IMR-90 (cell line): ENCODE measurements at regions not wholly inside any gene's neighbourhood (a gene's known extent, or its start where the extent isn't known, plus 50 kb on each side); places are given as distances from the start of the nearest gene placed in this dataset.

Experiments
- ATAC-seq: fragments of 200-7000 bp; cut with Tn5 transposase; 2 replicates; pipeline ENCODE4 v1.9.1; 2020; ENCODE audit warnings: low read depth, mild to moderate bottlenecking, moderate library complexity
- BruUV-seq: library from RNA; stranded (reverse); fragments of 400-500 nt; replicated peaks from 2 replicates; lab custom pipeline; 2021; lab: Mats Ljungman, UMichigan
- CTCF ChIA-PET: fragments of 300-600 bp; formaldehyde crosslinking; extraction: SDS; loops from one replicate; lab custom pipeline; 2021; ENCODE audit warnings: antibody characterized with exemption; lab: Yijun Ruan, JAX
- POLR2A ChIA-PET: fragments of 300-600 bp; sonication (Branson Sonifier 250); formaldehyde crosslinking; loops from one replicate; lab custom pipeline; 2022; ENCODE audit warnings: antibody characterized with exemption; ENCODE audit not compliant: unreplicated experiment; lab: Charles Lee
- DNase-seq: peaks from one replicate; pipeline ENCODE4 v3.0.0; 2013
- H2AFZ ChIP-seq: replicated peaks from 2 replicates; pipeline ENCODE3; 2013; ENCODE audit warnings: low read length, mild to moderate bottlenecking; ENCODE audit not compliant: poor library complexity
- H2AK5ac ChIP-seq: 2 replicates; pipeline ENCODE4 v1.6.1; 2013; ENCODE audit warnings: low read depth, low read length, inconsistent platforms
- H2AK9ac ChIP-seq: replicated peaks from 2 replicates; pipeline ENCODE3; 2013; ENCODE audit warnings: mild to moderate bottlenecking, low read depth, low read length, moderate library complexity; ENCODE audit not compliant: poor library complexity
- H2BK120ac ChIP-seq: 2 replicates; pipeline ENCODE4 v1.6.1; 2013; ENCODE audit warnings: low read depth, low read length, inconsistent platforms
- H2BK15ac ChIP-seq: 3 replicates; pipeline ENCODE4 v1.6.1; 2013; ENCODE audit warnings: low read depth, low read length, inconsistent platforms
- H2BK20ac ChIP-seq: 2 replicates; pipeline ENCODE4 v1.6.1; 2013; ENCODE audit warnings: low read depth, mild to moderate bottlenecking, inconsistent platforms, low read length, moderate library complexity
- H2BK5ac ChIP-seq: 2 replicates; pipeline ENCODE4 v1.6.1; 2013; ENCODE audit warnings: mild to moderate bottlenecking, low read depth, low read length, inconsistent platforms; ENCODE audit not compliant: poor library complexity, severe bottlenecking
- H3K14ac ChIP-seq: replicated peaks from 2 replicates; pipeline ENCODE4 v1.6.1; 2013; ENCODE audit warnings: low read depth, low read length, inconsistent platforms
- H3K18ac ChIP-seq: 2 replicates; pipeline ENCODE4 v1.6.1; 2013; ENCODE audit warnings: low read depth, low read length, control low read depth
- H3K23ac ChIP-seq: 2 replicates; pipeline ENCODE4 v1.6.1; 2013; ENCODE audit warnings: low read depth, low read length, inconsistent platforms
- H3K27ac ChIP-seq: 2 replicates; pipeline ENCODE4 v1.5.1; 2013; ENCODE audit warnings: mild to moderate bottlenecking, control low read depth, low read length; ENCODE audit not compliant: insufficient read depth
- H3K27me3 ChIP-seq: 2 replicates; pipeline ENCODE4 v1.6.1; 2013; ENCODE audit warnings: low read length; ENCODE audit not compliant: control insufficient read depth, insufficient read depth
- H3K36me3 ChIP-seq: 2 replicates; pipeline ENCODE4 v1.6.1; 2013; ENCODE audit warnings: low read length, mixed read lengths; ENCODE audit not compliant: control insufficient read depth, insufficient read depth
- H3K4ac ChIP-seq: 2 replicates; pipeline ENCODE4 v1.6.1; 2013; ENCODE audit warnings: low read depth, low read length, inconsistent platforms
- H3K4me1 ChIP-seq: 2 replicates; pipeline ENCODE4 v1.6.1; 2013; ENCODE audit warnings: low read length, mixed read lengths; ENCODE audit not compliant: control insufficient read depth, insufficient read depth
- H3K4me2 ChIP-seq: 2 replicates; pipeline ENCODE4 v1.6.1; 2013; ENCODE audit warnings: low read depth, mild to moderate bottlenecking, control low read depth, low read length, moderate library complexity
- H3K4me3 ChIP-seq: 2 replicates; pipeline ENCODE4 v1.5.1; 2013; ENCODE audit warnings: low read depth, mild to moderate bottlenecking, control low read depth, low read length, moderate library complexity; ENCODE audit not compliant: insufficient read depth
- H3K56ac ChIP-seq: 2 replicates; pipeline ENCODE4 v1.6.1; 2013; ENCODE audit warnings: low read length, inconsistent platforms; ENCODE audit not compliant: insufficient read depth; ENCODE audit errors: extremely low read depth
- H3K79me1 ChIP-seq, 2 experiments: 2 replicates each; pipeline ENCODE4 v1.6.1; 2013; ENCODE audit warnings: low read length in 2 of 2, inconsistent platforms in 1 of 2, low read depth in 1 of 2
- H3K9ac ChIP-seq: 2 replicates; pipeline ENCODE4 v1.6.1; 2013; ENCODE audit warnings: low read depth, low read length, control low read depth
- H3K9me1 ChIP-seq: 2 replicates; pipeline ENCODE4 v1.6.1; 2013; ENCODE audit warnings: low read length, inconsistent platforms; ENCODE audit not compliant: insufficient read depth
- H3K9me3 ChIP-seq: 2 replicates; pipeline ENCODE4 v1.6.1; 2013; ENCODE audit warnings: low read length; ENCODE audit not compliant: control insufficient read depth, insufficient read depth
- H4K20me1 ChIP-seq: 2 replicates; pipeline ENCODE4 v1.6.1; 2013; ENCODE audit warnings: low read length, inconsistent platforms; ENCODE audit not compliant: insufficient read depth
- H4K5ac ChIP-seq: 2 replicates; pipeline ENCODE4 v1.6.1; 2013; ENCODE audit warnings: mild to moderate bottlenecking, low read depth, low read length, control low read depth
- H4K8ac ChIP-seq, 2 experiments: 2 replicates each; pipeline ENCODE4 v1.6.1; 2013; ENCODE audit warnings: low read depth in 2 of 2, low read length in 2 of 2, control low read depth in 1 of 2, inconsistent platforms in 1 of 2
- H4K91ac ChIP-seq: 2 replicates; pipeline ENCODE4 v1.6.1; 2013; ENCODE audit warnings: low read depth, low read length, inconsistent platforms; ENCODE audit not compliant: insufficient read depth
- CHD1 ChIP-seq: IDR thresholded peaks from 2 replicates; pipeline ENCODE4 v1.6.1; 2012; ENCODE audit warnings: low read depth, low read length, improper control_type of control experiment
- MXI1 ChIP-seq: IDR thresholded peaks from 2 replicates; pipeline ENCODE4 v1.6.1; 2012; ENCODE audit warnings: low read depth, mild to moderate bottlenecking, low read length, moderate library complexity, borderline replicate concordance
- NFE2L2 ChIP-seq: fragments of 150-350 bp; IDR thresholded peaks from 2 replicates; pipeline ENCODE4 v1.6.1; 2016; ENCODE audit warnings: low read depth, mild to moderate bottlenecking, low read length
- WGBS, 2 experiments: methylation state at CpG; one replicate each; pipeline versions ENCODE4 v1.1.5 to v1.1.7; 2013; ENCODE audit warnings: missing lambda C conversion rate in 2 of 2; ENCODE audit not compliant: insufficient read length in 1 of 2; ENCODE audit errors: extremely low coverage in 2 of 2; 5-methylcytosine and 5-hydroxymethylcytosine counted together
- dilution Hi-C: fragments of 300-500 bp; cut with HindIII; formaldehyde crosslinking; loops from one replicate; pipeline ENCODE4 v1.14.3; 2018; ENCODE audit warnings: low sequenced_read_pairs; ENCODE audit not compliant: unreplicated experiment
- in situ Hi-C: fragments of 300-500 bp; cut with MboI; formaldehyde crosslinking; loops from 3 replicates; pipeline ENCODE4 v1.14.3; 2019; ENCODE audit warnings: low sequenced_read_pairs, inconsistent platforms, mixed read lengths
- intact Hi-C: fragments of 100-400 bp; cut with micrococcal nuclease; formaldehyde crosslinking; loops from 2 replicates; pipeline ENCODE4 v1.10.0; 2022

GRCh38 chr1:229888157-229888556 is 178.9 kb upstream of the GALNT2 start:
- Histone ChIP-seq H2BK5ac (no peak overlapping the region), H2AK5ac (no peak overlapping the region), H3K4me1 (no peaks in the 10 kb centered on the region), H4K91ac (no peak overlapping the region), H3K27me3 (no peaks in the 10 kb centered on the region; the same call in 1 of the 2 replicates), H3K14ac (no peak overlapping the region), H2AFZ (no peak overlapping the region), H2AK9ac (no peak overlapping the region), H3K36me3 (no peaks in the 10 kb centered on the region), H2BK120ac (no peak overlapping the region), H4K20me1 (no peaks in the 10 kb centered on the region), H3K4me3 (no peak overlapping the region), H3K4me2 (no peak overlapping the region), H3K56ac (no peak overlapping the region), H4K8ac (no peak overlapping the region), H2BK20ac (no peak overlapping the region), H2BK15ac (no peak overlapping the region), H3K27ac (no peak overlapping the region), H3K23ac (no peak overlapping the region), H3K9ac (no peak overlapping the region), H3K79me1 (no peaks in the 10 kb centered on the region), H3K9me1 (no peaks in the 10 kb centered on the region), H3K18ac (no peak overlapping the region), H4K5ac (no peak overlapping the region), H3K9me3 (no peaks in the 10 kb centered on the region), H3K4ac (no peak overlapping the region)
- CTCF ChIA-PET: no interaction called here
- DNase-seq: no peak
- in situ Hi-C loops: no loop called here
- BruUV-seq: no TSS peak
- POLR2A ChIA-PET: no interaction called here
- ATAC-seq: no peak
- TF ChIP-seq NFE2L2 (no peak), CHD1 (no peak), MXI1 (no peak)
- dilution Hi-C loops: no loop called here
- 71% methylated on average over 1 of the region's 2 CpGs; no CpG with 5 or more reads in 1 of the 2 experiments for WGBS, 2 experiments
- intact Hi-C loops: no loop called here
